ENCODE measurements at regions not wholly inside any gene's neighbourhood (a gene's known extent, or its start where the extent isn't known, plus 50 kb on each side); places are given as distances from the start of the nearest gene placed in this dataset.
"Not testable (repeated sequence)": the region's sequence is repeated elsewhere in the genome, so short reads cannot be mapped to it uniquely, and the experiment has no call there.

DNA sequence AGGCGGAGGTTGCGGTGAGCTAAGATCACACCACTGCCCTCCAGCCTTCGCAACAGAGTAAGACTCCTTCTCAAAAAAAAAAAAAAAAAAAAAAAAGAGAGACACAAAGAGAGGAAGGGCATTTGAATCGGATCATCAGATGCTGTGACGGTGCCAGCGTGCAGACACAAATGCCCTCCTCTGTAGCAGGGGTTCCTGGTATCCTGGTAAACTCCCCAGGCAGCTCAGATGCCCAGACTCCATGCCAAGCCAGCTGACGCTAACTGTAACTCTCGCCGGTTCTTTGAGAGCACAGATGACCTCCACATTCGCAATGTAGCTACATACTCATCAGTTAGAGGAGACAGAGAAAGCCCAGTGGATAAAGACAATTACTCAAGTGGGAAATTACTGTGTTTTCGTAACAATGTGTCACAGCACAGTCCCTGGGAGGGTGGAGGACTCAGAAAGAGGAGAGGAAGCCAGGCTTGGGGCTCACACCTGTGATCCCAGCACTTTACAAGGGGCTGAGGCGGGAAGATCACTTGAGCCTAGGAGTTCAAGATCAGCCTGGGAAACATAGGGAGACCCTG lies 153.1 kb downstream of the BRD1 start:
- DNase-seq, result no peak

DNA sequence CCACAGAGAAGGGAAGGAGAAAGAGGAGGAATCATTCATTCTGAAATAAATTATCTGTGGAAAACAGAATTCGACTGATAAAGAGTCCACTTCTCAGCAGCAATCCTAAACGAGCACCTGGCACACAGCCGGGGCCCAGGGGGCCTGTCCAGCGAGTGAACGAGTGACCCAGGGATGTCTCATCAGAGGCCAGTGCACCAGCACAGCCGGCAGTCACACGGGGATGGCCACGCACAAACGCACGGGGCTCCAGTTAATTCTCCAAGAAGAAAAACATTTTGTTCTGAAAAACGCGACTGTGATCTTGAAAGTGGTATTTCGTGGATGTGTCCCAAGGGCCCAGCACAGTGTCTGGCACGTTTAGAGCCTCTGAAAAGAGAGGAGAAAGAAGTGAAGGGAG lies 154.6 kb downstream of the BRD1 start:
- no peak for DNase-seq

DNA sequence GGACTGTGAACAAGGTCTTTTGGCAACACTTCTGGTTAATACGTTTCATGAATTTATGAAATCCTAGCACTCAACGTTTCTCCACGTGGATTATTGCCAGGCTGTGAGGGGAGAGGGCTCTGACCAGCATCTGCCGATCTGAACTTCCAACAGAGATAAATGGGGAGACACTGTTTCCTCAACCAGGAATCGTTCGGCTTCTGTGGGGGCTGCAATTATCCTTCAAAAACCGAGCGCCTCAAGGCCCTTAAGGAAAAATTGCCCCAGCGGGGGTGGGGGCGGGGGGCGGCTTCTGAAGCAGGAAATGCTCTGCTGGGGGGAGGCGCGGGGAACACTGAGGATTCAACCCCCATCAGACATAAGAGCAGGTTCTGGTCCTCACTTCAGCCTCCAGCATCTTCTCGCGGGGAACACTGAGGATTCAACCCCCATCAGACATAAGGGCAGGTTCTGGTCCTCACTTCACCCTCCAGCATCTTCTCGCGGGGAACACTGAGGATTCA lies 155.6 kb downstream of the BRD1 start:
- DNase-seq, result no peak

DNA sequence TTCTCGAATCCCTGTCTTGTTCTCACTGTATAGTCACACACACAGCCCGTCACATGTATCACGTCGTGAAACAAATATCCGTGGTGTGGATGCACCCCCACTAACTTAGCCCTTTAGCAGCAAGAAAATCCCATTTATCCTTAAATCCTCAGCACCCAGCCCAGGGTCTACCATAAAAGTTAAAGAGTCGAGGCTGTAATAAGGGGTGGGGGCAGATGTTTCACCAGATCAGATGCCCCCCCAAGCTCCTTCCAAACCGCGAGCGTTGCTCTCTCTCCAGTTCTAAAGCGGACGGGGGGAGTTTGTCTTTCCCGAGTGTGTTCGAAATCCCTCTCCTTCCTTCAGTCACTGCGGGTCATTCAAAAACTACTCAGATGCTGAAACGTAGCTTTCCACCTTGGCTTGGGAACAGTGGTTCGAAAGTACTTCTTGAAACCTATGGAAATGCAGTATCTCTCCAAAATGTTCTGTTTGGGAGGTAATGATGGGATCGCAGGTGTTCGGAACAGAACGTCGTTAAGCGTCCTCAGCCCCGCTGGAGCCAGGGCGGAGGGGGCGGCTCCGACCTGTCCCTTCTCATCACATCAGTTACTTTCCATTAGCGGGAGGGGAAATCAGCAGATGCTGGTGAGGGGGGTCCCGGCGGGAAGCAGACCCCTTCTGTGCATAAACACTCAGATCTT lies 156.2 kb downstream of the BRD1 start:
- no peak for DNase-seq

DNA sequence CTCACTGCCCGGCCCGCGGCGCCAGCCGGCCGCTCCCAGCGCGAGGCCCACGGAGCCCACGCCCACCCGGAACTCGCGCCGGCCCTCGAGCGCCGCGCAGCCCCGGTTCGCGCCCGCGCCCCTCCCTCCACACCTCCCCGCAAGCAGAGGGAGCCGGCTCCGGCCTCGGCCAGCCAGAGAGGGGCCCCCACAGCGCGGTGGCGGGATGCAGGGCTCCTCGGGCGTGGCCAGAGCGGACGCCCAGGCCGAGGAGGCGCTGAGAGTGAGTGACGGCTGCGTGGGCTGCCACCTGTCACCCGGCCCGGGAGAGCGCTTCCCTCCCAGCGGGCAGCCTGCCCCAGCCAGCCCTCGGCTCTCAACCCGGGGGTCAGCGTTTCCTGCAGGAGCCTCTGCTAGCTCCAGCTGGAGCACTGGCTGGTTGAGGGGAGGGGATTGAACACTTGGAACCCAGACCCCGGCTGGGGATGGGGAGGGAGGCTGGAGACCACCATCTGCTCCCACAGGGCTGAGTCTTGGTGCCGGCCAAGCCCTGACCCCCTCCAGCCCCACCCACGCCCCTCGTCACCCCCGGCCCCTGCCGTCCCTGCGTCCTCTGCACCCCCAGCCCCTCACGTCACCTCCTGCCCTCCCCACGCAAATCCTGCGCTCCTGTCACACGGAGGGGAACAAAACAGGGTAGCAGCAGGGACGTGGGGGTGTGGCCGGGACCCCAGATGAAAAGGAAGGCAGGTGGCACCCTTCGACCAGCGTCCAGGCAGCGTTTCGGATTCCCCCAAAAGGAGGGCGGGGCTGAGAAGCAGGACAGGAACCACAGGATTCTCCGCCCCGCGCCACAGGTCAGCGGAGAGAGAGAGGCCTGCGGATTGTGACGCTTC lies 157.0 kb downstream of the BRD1 start:
- peak; percentile 29 to 72 (median 52) for DNase-seq

DNA sequence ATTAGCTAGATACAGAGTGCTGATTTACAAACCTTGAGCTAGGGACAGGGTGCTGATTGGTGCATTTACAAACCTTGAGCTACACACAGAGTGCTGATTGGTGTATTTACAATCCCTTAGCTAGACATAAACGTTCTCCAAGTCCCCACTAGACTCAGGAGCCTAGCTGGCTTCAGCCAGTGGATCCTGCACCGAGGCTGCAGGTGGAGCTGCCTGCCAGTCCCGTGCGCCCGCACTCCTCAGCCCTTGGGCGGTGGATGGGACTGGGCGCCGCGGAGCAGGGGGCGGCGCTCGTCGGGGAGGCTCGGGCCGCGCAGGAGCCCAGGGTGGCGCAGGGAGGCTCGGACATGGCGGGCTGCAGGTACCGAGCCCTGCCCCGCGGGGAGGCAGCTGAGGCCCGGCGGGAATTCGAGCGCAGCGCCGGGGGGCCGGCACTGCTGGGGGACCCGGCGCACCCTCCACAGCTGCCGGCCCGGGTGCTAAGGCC lies 157.7 kb downstream of the BRD1 start:
- DNase-seq, result not testable (repeated sequence)

DNA sequence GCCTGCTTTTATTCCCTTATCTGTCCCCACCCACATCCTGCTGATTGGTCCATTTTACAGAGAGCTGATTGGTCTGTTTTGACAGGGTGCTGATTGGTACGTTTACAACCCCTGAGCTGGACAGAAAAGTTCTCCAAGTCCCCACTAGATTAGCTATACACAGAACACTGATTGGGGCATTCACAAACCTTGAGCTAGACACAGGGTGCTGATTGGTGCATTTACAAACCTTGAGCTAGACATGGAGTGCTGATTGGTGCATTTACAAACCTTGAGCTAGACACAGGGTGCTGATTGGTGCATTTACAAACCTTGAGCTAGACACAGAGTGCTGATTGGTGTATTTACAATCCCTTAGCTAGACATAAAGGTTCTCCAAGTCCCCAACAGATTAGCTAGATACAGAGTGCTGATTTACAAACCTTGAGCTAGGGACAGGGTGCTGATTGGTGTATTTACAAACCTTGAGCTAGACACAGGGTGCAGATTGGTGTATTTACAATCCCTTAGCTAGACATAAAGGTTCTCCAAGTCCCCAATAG lies 158.2 kb downstream of the BRD1 start:
- DNase-seq, result not testable (repeated sequence)

DNA sequence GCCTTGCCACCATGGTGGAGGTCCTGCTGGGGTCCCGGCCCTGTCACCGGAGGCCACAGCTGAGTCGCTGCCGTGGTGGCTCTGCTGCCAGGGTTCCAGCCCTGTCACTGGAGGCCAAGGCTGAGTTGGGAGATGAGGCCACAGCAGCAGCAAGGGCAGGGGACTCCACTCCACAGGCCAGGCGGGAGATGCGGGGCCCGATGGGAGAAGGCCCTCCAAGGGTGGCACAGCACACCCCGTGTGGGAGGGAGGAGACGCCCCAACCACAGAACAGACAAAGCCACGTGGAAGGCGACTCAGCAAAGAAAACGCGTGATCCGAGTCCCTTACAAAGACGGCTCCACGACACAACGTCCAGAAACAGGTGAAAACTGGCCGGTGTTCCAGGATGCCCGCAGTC lies 159.3 kb downstream of the BRD1 start:
- peak in 1 of 4 experiments; percentile 13 for DNase-seq

DNA sequence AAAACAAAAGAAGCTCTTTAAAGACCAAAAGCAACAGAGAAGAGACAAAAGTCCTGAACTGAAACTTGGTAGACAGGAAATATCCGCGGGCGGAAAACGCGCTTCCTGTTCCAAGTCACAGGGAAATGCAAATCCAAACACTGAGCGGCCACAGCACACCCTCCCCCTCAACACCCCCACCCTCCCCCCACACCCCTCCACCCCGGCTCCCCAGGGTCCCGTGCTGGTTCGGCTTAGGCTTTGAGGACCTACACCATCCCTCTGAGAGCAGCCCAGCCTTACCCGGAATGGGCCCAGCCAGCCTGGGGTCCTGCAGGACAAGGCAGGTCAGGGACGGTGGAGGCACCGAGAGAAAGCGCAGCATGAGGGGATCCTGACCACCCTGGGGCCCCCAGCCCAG lies 160.4 kb downstream of the BRD1 start:
- peak; percentile 25 to 54 (median 48) for DNase-seq

DNA sequence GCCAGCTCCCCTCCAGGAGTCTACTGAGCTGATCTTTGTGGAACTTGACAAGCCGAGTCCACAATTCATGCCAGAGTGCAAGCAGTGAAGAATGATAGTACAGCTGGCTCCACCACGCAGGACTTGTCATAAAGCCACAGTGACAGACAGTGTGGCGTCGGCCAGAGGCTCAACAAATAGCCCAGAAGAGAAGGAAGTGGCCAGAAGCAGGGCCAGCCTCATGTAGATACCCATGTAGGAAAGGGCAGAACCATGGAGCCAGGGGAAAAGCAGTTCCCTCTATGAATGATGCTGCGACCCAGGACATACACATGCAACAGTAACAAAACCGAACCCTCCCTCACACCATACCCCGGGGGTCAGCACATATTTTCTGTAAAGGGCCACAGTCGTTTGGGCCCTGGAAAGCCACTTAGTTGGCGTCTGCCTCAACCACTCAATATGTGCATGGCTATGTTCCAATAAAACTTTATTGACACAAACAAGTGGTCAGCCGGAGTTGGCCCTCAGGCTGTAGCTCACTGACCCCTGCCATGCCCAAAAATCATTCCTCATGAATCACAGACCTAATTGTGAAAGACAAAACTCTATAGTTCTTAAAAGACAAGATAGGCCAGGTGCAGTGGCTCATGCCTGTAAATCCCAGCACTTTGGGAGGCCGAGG lies 161.4 kb downstream of the BRD1 start:
- DNase-seq, result no peak

DNA sequence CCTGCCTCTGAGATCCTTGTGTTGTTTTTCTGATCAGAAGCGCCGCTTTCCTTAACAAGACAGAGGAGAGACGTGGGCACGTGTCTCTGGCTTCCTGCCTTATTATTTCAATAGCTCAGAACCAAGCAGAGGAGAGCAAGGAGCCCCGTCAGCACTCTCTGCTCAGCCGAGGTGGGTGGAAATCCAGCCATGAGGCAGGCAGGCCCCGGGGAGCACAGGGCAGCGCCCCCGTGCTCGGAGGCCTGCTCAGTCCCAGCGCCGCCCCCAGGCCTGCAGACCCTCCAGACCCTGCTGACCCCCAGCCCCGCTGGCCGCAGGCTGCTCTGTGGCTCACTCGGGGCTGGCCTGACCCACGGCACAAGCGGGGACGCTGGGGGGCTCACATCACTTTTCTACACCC lies 162.8 kb downstream of the BRD1 start:
- DNase-seq, result no peak

DNA sequence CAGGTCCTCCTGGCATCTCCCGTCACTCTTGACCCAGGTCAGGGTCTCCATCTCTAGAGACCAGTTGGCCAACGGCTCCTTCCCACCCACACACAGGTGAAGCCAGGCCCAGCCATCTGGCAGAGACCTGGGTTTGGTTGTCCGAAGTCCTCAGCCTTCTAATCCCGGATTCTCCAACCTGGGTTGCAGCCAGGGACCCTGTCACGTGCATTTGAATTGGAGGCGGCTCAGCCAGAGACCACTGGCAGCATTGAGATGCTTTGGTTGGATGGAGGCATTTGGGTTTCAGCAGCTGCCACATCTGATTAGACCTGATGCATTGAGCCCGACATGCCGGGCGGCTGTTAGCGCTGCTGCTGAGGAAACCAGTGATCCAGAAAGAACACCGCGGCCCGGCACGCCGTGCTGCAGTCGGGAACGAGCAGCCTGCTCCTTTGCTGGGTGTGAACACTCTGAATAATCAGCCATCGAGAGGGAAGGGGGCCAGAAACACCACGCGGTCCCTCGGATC lies 163.2 kb downstream of the BRD1 start:
- no peak for DNase-seq

DNA sequence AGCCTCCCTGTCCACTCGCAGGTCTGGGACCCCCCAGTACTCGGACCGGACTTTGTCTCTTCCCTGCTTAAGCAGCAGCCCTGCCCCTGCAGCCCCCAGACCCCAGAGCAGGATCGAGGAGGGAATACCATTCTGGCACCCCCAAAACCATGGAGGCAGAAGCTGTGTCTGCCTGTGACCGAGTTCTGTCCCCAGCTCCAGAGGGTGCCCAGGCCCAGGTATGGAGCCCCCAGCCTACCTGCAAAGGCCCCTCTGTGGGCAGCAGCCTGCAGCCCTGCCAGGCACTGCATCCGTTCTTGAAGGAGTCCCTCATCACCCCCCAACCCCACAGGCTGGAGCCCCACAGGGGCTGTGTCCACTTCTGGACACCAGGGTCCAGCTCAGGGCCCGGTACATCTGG lies 163.8 kb downstream of the BRD1 start:
- no peak for DNase-seq

DNA sequence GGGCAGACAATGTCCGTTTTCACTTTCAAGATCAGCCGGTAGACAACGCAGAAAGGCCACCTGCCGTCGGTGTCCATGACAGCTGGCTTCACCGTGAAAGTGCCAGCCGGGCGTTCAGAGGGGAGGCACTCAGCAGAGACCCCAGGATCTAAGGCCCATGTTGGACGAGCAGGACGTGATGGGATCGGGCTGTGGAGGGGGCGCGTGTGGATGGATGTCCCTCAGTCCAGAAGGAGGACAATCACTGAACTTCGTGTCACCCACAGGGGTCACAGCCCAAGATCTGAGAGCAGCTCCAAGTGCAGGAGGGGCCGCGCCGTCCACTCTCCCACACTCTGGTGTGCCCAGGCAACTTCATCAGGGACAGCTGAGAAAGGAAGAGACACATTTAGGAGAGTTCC lies 164.4 kb downstream of the BRD1 start:
- no peak for DNase-seq

DNA sequence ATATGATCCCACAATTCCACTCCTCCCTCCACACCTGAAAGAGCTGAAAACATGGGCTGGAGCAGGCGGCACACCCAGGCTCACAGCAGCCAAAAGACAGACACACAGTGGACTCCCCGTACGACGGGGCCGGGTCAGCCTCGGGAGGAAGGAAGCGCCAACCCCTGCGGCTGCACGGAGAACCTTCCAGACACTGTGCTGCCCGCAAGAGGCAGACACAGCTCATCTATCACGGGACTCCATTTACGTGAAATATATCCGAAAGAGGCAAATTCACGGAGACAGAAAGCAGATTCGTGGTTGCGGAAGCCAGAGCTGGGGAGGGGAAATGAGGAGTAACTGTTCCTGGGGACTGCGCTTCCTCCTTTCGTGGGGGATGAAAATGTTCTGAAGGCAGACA lies 165.0 kb downstream of the BRD1 start:
- no peak for DNase-seq

DNA sequence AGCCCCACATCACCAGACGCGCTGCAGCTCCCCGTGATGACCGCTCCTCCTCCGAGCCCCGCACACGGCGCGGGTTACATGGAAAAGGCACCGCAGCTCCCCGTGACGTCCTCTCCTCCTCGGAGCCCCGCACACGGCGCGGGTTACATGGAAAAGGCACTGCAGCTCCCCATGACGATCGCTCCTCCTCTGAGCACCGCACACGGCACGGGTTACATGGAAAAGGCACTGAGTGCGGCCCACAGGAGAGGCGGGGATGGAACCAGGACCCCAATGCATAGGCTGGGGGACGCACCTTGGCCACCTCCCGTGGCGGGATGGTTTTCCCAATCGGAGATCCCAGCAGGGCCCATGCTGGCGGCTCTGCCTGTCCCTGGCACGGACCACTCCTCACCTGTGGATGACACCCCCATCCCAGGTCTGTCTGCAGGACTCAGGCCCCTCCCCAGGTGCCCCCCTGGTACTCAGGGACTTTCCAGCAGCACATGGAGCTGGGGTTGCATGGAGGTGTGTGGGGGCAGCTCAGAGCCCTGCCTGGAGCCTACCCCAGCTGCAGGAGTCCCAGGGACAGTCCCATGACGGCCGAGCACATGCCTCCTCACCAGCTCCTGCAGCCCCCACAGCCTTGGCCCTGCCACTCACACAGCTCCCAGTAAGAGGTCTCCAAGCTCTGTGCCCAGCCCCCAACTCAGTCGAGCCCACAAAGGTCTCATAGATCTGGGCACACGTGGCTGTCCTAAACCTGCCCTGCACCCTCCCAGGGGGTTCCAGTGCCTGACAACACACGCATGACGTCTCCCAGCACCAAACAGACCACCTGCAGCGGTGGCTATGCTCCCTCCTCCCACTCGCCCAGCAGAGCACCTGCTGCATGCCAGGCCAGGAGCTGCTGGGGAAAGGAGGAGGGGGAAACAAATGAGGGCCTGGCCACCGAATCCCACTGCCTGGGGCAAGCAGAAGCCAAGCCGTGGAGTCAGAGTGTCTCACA lies 166.6 kb downstream of the BRD1 start:
- no peak for DNase-seq

DNA sequence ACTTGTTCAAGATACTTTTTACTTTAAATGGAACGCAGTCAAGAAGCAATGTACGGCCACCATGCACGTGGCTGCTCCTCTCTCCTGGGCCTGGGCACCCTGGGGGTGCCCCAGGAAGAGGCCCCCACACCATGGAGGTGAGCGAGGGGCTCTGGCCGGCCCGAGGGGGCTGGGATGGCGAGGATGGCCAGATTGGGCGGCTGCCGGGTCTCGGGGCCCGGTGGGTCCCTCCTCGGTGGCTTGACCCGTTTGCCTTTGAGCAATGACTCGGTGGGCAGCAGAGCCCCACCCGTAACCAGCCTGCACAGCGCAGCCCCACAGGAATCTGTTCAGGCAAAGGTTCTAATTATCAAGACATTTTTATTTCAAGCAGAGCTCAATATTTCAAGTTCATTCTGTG lies 167.4 kb downstream of the BRD1 start:
- DNase-seq, result no peak

DNA sequence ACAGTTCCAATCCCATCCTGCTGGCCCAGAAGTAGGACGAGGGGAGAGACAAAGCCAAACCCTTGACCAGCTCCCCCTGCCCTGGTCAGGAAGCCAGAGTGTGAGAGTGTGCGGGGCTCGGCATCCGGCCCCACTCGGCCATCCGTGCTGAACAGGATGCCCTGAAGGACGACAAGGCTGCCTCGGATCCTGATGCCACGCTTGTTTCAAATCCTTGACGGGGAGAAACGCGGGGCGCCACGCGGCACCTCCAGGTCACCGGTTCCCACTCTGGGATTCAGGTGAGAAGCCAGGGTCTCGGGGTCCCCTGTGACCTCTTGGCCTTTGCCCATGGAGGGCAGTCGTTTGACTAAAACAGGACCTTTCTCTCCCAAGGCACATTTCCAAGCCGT lies 167.8 kb downstream of the BRD1 start:
- no peak for DNase-seq

DNA sequence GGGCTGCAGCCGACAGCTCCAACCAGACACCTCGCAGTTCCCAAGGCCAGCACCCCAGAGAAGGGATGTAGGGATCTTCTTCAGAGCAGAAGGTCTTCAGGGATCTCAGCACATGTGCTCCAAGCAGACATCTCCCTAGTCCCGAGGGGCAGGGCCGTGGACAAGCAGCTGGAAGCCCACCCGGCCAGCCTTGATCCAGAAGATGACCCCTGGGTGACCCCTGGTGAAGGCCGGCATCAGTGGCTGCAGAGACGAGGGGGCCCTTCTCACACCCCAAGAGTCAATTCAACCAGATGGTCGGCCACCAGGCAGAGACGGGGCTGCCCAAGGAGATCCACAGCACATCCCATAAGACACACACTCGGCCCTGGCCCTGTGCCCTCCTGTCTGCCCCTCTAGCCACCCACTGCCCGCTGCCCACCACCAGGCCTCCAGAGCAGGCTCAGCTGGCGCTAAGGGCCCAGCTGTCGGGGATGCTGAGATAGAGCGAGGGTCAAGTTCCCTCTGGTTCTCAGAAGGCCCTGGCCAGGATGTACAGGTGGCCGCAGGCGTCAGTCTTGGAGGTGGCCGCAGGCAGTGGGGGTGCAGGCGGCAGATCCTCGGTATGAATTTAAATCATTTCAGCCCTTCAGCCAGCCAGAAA lies 168.3 kb downstream of the BRD1 start:
- DNase-seq, result no peak

DNA sequence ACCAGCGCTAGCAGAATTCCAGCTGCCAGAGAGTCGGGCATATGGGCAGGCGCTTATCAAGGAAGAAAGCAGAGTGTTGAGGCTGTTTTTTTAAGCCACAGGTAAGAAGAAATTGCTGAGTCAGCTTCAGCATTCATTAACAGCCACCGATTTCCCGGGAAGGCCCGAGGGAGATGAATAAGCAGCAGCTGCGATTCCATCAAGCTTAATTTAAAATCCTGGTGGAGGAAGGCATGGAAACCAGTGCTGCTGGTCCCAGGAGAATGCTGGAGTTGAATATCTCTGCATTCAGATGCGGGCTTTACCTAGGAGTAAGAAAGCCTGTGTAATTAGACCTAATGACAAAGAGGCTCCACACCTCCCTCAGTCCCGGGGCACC lies 168.8 kb downstream of the BRD1 start:
- no peak for DNase-seq
